Uterus (tissue), 2 donors: ENCODE measurements at regions not wholly inside any gene's neighbourhood (a gene's known extent, or its start where the extent isn't known, plus 50 kb on each side); places are given as distances from the start of the nearest gene placed in this dataset.

Experiments
- POLR2A ChIP-seq, 2 donors: fragments of 450-650 bp; IDR thresholded peaks; one replicate each; pipeline ENCODE4 v1.6.1; 2016; ENCODE audit warnings: antibody characterized with exemption in 2 of 2, mild to moderate bottlenecking in 1 of 2, moderate library complexity in 1 of 2
- TF ChIP-seq, protein P1 (sequence below), 4 experiments: fragments of 200-600 bp in 2 of 4; fragments of 450-650 bp in 2 of 4; sonication (generic) in 2 of 4; IDR thresholded peaks; one replicate each; pipeline ENCODE4 v1.5.1; 2016 to 2019; ENCODE audit warnings: antibody characterized with exemption in 4 of 4, mild to moderate bottlenecking in 2 of 4, moderate library complexity in 1 of 4

DNA sequence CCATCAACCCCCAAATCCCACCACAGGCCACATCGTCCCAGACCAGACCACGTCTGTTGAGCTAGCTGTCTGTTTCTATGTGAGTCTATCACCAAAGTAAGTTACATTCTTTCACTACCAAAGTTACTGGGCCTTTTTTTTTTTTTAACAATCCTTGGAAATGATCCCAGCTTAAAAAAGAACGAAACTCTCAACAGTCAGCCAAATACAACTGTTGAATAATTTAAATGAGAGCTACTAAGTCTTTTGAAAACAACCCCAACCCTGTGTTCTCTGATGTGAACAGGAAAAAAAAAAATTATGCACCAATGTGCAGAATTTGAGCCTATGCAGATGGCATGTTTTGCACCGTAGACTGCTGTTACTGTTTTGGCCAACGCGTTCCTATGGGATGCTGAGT lies 134.0 kb upstream of the ETS2 start:
- TF ChIP-seq, protein P1, sequence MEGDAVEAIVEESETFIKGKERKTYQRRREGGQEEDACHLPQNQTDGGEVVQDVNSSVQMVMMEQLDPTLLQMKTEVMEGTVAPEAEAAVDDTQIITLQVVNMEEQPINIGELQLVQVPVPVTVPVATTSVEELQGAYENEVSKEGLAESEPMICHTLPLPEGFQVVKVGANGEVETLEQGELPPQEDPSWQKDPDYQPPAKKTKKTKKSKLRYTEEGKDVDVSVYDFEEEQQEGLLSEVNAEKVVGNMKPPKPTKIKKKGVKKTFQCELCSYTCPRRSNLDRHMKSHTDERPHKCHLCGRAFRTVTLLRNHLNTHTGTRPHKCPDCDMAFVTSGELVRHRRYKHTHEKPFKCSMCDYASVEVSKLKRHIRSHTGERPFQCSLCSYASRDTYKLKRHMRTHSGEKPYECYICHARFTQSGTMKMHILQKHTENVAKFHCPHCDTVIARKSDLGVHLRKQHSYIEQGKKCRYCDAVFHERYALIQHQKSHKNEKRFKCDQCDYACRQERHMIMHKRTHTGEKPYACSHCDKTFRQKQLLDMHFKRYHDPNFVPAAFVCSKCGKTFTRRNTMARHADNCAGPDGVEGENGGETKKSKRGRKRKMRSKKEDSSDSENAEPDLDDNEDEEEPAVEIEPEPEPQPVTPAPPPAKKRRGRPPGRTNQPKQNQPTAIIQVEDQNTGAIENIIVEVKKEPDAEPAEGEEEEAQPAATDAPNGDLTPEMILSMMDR (IDR thresholded peaks at IDR 0.05), result no peak
- no peak for TF ChIP-seq POLR2A (IDR thresholded peaks at IDR 0.05)
